ENCODE measurements at regions not wholly inside any gene's neighbourhood (a gene's known extent, or its start where the extent isn't known, plus 50 kb on each side); places are given as distances from the start of the nearest gene placed in this dataset.

DNA sequence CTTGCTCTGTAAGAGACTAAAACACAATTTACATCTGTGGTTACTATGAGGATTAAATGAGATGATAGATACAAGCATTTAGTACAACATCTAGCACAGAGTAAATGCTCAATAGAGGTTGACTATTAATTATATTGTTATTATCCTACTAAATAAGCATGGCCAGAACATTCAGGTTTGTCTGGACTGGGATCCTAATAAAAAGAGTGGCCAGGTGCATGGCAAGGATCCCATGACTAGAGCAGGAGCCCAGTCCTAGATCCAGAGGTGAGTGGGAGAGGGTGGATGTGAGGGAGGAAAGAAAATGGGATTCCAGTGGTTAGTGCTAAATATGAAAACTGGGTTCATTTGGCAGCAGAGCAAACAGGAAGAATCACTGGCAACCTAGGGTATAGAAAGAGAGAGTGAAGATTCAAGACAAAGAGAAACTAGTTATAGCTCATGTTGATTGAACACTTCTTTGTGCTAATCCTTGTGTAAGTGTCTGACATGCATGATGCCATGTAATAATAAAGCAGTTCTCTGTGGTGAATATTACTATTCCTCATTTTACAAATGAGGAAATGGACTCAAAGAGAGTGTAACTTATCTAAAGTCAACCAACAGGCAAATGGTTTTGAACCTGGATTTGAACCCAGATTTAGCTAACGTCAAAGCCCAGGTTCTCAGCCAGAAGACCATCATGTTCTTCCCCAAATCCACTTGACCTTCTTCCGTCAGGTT lies 71.1 kb upstream of the FGGY start:
- DNase-seq = no peak

DNA sequence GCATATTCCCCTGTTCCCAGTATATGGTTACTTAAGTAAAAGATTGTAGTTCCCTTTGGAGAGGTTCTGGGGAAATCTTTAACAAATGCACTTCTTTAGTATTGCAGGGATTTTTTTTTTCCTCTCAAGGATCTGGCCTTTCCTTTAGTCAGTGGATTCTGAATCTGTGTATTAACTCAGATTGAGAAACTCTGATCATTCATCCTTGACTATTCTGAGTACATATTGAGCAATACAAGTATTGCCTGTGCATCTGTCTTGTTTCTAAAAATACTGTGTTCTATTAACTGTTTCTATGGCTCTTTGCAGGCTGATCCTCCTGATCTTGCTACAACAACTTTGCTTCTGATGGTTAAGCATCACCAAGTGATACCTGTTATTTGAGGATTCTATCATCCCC lies 67.8 kb upstream of the FGGY start:
- no peak for DNase-seq

DNA sequence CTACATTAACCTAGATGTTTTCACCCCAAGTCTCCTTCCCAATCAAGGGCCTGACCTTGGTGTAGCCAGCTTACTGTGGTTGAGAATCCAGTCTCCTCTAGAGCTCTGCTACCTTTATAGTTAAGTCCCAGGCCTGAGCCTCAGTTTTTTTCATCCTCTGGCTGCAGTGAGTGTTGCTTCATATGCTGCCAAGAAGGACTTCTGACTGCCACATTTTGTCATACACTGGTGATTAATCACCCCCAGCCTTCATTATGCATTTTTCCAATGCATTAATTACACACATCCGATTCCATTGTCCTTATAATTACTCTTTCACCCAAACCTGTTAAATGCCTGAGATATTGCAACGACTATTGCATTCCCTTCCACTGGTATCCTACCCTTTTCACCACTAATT lies 66.3 kb upstream of the FGGY start:
- no peak for DNase-seq

DNA sequence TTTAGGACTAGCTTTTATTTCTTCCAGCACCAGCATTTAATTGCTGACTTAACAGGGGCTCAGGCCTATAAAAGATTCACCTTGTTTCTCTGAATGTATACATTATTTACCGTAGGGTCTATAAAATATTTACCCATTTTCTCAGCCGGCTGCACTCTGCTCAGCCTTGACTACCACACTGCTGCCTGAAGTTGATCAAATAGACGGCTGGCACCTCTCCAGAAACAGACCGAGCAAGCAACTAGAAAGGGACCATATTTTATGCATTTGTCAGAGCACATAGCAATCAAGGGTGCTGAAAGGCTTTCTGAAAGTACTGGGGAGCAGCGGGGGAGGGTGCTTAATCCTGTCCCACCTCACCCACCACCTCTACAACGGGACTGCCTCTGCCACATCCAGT lies 64.7 kb upstream of the FGGY start:
- DNase-seq = no peak

DNA sequence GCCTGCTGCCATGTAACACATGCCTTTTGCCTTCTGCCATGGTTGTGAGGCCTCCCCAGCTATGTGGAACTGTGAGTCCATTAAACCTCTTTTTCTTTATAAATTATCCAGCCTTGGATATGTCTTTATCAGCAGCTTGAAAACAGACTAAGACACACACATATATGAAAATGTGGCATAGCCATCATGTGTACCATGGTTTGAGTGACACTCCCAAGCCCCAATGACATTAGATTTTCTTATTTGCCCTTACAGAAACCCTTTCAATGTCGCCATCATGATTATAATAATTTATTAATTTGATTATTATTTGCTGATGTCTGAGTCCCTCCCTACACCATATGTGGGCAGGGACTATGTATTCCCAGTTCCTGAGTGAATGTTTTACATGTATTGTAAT lies 63.5 kb upstream of the FGGY start:
- DNase-seq = no peak

DNA sequence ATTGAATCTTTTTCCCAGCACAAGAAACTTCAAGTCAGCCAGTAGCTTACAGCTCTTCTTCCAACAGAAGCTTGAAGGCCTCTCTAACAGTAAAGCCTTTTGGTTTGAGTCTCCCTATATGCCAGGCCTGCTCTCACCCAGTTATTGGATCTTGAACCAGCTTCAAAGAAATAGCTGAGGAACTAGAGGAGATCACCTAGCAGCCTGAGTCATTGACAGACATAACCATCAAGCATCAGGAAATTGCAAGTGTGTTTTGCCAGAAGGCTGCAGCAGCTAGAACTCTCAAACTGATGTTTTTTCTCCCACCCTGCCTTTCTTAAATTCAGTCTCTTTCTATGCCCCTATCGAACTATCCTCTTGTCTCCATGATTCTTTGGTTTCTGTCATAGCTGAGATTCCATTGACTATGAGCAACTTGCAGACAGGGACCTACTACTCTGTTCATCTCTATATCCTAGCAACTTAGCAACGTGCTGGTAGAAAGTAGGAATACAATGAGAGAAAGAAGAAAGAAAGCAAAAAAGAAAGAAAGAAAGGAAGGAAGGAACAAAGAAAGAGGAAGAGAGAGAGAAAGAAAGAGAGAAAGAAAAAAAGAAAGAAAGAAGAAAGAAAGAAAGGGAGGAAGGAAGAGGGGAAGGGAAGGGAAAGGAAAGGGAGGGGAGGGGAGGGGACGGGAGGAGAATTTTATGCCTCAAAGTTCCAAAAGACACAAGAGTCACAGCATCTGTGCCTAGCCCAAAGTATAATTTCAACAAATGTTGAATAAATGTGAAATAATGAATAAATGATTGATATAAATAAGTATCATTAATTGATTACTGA lies 60.0 kb upstream of the FGGY start:
- DNase-seq = no peak

DNA sequence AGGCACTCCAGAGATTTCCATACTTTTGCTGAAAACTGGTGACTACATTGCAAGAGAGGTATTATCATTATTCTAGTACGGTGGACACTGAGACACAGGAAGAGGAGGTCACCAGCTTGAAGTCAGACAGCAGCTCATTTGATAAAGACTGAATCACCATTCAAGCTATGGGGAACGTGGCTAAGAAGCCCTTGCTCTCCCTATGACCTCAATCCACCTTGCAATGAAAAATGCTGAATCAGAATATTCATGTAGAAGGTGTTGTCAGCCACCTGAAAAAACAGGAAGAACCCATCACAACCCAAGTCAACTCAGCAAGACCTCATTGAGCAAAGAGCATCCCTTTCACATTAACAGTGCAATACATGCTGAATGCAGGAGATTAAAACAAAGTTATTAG lies 59.0 kb upstream of the FGGY start:
- no peak for DNase-seq

DNA sequence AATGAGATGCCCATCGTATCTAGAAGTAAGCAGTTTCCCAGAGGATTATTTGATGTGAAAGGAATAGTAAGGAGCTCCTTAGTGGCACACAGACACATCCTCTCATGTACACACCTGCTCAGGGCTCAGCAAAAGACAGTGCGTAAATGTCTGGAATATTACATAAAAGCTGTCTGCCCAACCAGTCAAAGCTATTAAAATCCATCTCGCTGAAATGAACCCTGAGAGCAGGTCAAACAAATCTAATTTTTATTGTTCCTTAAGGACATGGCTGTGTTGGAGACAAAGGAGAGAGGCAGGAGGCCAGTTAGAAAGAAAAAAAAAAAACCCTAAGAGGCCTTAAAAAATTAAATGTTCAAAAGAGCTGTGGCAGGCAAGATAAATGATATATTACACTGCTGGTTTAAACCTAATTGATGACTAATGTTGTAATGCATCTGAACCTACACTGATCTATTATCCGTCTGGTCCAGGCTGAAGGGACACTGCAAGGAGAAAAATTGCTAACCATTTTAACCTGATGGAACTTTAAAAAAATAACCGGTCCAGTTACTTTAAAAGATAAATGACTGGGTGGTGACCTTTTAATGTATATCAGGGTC lies 58.5 kb upstream of the FGGY start:
- DNase-seq = no peak

DNA sequence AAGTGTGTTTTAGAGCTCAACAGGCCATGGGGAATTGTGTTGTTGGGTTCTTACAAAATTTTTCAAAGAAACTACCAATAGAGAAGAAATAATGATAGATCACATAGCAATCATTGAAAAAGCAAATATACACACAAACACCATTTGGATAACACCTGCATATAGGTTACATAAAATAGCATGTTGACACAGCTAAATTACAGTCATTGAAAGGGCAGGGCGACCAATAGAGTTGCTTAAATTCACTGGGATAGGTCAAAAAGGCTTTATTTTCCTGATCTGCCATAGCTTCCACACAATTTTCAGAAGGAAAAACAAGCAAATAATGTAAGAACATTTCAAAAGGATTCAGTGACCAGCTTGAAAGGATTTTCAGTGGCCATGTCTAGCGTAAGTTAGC lies 57.9 kb upstream of the FGGY start:
- DNase-seq = no peak

DNA sequence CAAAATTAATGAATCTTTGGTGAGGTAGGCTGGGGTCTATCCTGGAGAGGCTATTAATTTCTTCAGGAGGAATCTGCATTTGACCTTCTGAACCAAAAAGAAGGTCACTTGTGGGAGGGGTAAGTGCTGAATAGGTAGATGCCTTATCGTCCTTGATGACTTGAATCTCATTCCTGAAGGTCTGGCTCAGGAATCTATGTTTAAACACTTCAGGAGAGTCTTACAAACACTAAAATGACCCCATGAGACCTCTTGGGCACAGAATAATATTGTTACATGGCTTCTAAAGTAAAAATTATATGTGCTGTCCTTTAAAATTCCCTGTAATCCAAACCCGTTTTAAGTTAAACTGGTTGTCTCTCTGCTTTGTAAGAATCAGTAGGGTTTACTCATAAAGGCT lies 55.0 kb upstream of the FGGY start:
- DNase-seq = no peak

DNA sequence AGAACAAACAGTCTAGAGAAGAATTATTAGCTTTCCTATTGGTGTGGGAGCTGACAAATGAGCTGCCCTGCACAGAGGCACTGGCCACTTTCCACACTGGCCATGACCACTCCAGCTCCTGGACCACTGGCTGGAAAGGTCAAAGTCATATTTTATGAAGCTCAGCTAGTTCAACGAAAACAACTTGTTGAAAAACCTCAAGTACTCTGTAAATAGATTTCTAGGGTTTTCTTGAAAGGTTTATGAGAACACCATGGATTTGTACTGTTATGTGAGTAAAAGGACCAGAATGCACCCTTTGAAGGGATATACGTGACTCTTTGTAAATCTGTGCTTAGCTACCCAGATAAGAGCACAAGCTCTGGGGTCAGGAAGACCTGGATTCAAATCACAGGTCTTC lies 54.5 kb upstream of the FGGY start:
- no peak for DNase-seq

DNA sequence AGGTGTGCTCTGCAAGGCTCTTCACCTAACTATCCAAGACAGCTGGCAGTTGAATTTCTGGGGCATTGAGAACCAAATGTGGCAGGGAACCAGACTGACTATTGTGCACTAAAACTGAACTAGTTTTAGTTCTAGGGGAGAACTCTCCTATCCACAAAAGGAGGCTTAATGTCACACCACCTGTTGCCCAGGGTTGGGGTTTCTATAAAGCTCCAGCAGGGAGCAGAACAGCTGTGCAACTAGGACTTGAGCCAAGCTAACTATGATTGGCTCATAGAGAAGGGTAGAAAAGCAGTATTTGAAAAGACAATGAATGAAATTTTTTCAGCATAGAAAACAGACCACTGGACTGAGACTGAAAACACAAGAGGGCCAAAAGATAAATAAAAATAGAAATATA lies 53.3 kb upstream of the FGGY start:
- peak in 1 of 2 experiments; percentile 54 for DNase-seq

DNA sequence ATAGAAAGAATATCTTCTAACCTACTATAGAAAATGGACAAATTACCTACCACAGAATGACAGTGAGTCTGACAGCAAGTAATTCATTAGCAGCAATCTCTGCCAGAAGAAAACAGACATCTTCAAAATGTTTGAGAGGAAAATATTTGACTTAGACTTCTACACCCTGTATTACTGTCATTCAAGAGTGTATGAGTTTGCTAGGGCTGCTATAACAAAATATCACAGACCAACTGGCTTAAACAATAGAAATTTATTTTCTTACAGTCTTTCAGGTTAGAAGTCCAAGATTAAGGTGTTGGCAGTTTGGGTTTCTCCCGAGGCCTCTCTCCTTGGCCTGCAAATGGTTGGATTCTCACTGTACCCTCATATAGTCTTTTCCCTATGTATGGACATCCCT lies 52.9 kb upstream of the FGGY start:
- DNase-seq = no peak

DNA sequence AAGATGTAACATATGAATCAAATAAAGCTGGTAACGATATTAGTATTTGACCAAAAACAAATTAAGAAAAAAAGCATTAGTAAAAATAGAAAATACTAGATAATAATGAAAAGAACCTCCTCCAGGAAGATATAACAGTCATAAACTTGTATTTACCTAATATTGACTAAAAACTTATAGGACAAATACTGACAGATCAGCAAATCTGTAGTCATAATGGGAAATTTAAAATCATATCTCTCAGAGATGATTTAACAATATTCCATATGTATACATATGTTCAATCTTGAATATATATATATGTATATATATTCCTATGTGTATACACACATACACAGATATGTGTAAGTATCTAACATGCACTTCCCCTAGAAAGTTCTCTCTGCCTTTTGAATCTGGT lies 52.0 kb upstream of the FGGY start:
- DNase-seq = no peak
